GM12864 (cell line): ENCODE measurements at regions not wholly inside any gene's neighbourhood (a gene's known extent, or its start where the extent isn't known, plus 50 kb on each side); places are given as distances from the start of the nearest gene placed in this dataset.
"Not testable (repeated sequence)": the region's sequence is repeated elsewhere in the genome, so short reads cannot be mapped to it uniquely, and the experiment has no call there.

Source experiments
- DNase-seq: peaks from one replicate; pipeline ENCODE4 v3.0.0-alpha.2; 2011; ENCODE audit warnings: low read depth
- H3K4me3 ChIP-seq: 2 replicates; pipeline ENCODE4 v1.5.1; 2011; ENCODE audit warnings: mild to moderate bottlenecking, low read depth, low read length, control low read depth
- CTCF ChIP-seq: IDR thresholded peaks from 2 replicates; pipeline ENCODE4 v1.5.1; 2011; ENCODE audit warnings: low read depth, mild to moderate bottlenecking, moderate library complexity, low read length, control low read depth, inconsistent platforms; ENCODE audit errors: missing control alignments

GRCh38 chr9:108050894-108051293 lies 561.3 kb upstream of the KLF4 start:
- TF ChIP-seq CTCF: no peak
- H3K4me3 ChIP-seq: no peak overlapping the region
- no peak for DNase-seq

- no peak for TF ChIP-seq CTCF
- no peak for DNase-seq
- H3K4me3 ChIP-seq: no peak overlapping the region
These were observed 560.3 kb upstream of the KLF4 start for GRCh38 chr9:108049671-108050494.

- no peak overlapping the region for H3K4me3 ChIP-seq
- no peak for TF ChIP-seq CTCF
- DNase-seq: no peak
These were observed 559.5 kb upstream of the KLF4 start for GRCh38 chr9:108049026-108049607.

GRCh38 chr9:108048406-108049025 lies 558.9 kb upstream of the KLF4 start:
- no peak overlapping the region for H3K4me3 ChIP-seq
- no peak for TF ChIP-seq CTCF
- DNase-seq: no peak

GRCh38 chr9:108047777-108048176 lies 558.2 kb upstream of the KLF4 start:
- DNase-seq, H3K4me3 ChIP-seq: not testable (repeated sequence)

GRCh38 chr9:108047264-108047663 lies 557.7 kb upstream of the KLF4 start:
- no peak for DNase-seq
- no peak overlapping the region for H3K4me3 ChIP-seq
- TF ChIP-seq CTCF: no peak

- no peak for DNase-seq
- TF ChIP-seq CTCF: no peak
- no peak overlapping the region for H3K4me3 ChIP-seq
These were observed 556.3 kb upstream of the KLF4 start for GRCh38 chr9:108045851-108046250.
